ENCODE measurements at regions not wholly inside any gene's neighbourhood (a gene's known extent, or its start where the extent isn't known, plus 50 kb on each side); places are given as distances from the start of the nearest gene placed in this dataset.

DNA sequence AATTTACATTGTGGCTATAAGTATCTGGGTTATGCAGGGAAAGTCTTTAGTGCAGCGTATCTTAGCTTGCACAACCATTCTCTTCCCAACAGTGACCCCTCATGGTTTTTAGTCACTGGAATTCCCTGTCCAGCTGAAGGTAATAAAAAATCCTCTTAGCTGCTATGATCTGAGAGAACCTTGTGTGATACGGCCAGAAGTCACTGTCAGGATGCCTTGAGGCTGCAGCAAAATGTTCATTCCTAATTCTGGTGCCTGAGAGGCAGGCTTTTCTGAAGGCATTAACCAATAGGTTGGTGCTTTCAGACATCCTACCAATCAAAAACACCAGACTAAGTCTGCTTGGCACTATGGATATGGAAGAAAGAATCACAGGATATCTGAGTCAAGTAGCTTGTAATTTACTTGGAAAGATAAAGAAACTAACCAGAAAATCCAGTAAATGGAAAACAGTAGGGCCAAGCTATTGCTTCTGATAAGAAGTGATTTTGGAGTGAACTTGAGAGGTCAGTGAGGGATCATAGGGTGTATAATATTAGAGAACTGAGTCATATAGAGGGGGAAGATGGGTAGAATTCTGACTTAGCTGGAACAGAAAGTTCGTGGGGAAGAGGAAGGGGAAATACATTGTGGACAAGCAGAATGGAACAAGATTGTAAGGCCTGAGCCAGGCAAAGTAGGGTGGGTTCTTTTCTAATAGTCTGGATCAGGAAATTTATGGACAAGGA lies 89.0 kb upstream of the SLC14A2 start:
- ChIA-PET RAD21 (ENCODE audit: unreplicated experiment) (no interaction called here), SMC1A (ENCODE audit: uncharacterized antibody, unreplicated experiment) (interaction anchor here (0.5 to 1.3 kb wide), 4 partner anchors 24 to 1472 kb away, joined by 3 read pairs; no protein-coding TSS in a partner anchor), POLR2A (no interaction called here), CTCF (no interaction called here)
- no peak overlapping the region for H3K4me2 ChIP-seq (ENCODE audit: control insufficient read depth, insufficient read depth)
- no peaks in the 10 kb centered on the region for H3K4me1 ChIP-seq (ENCODE audit: control insufficient read depth, insufficient read depth, low read length)
- H3K27me3 ChIP-seq (replicated peaks in 1 of 2; ENCODE audit: control insufficient read depth in 2 of 2, insufficient read depth in 2 of 2, low read length in 1 of 2): no peaks in the 10 kb centered on the region
- H3K79me2 ChIP-seq (ENCODE audit: control insufficient read depth, insufficient read depth, low read length): no peaks in the 10 kb centered on the region
- in situ Hi-C loops (cut with MboI): no loop called here
- BruUV-seq (replicated peaks): no TSS peak
- no peak for TF ChIP-seq LARP7 (IDR thresholded peaks at IDR 0.05)
- WGBS (ENCODE audit: insufficient coverage, insufficient replicate concordance, low lambda C conversion rate, missing lambda C conversion rate): 0% methylated on average over 3 of the region's 3 CpGs
- no peak for ATAC-seq
- H3K4me3 ChIP-seq: no peak overlapping the region
- H2AFZ ChIP-seq (ENCODE audit: control insufficient read depth, low read depth, low read length): no peak overlapping the region
- no peak overlapping the region for H3K27ac ChIP-seq (ENCODE audit: control insufficient read depth, insufficient read depth)
- no peak overlapping the region for H3K9ac ChIP-seq (ENCODE audit: control insufficient read depth, insufficient read depth, low read length)
- no peaks in the 10 kb centered on the region for H3K9me3 ChIP-seq (replicated peaks; ENCODE audit: control insufficient read depth, insufficient read depth, low read length)
- H3K36me3 ChIP-seq (ENCODE audit: control insufficient read depth in 2 of 2, insufficient read depth in 2 of 2, low read length in 1 of 2): no peaks in the 10 kb centered on the region
- DNase-seq (ENCODE audit: low read depth, low spot score): no peak
- no peak for FAIRE-seq
- H4K20me1 ChIP-seq (ENCODE audit: control insufficient read depth, insufficient read depth): no peaks in the 10 kb centered on the region
- intact Hi-C loops (cut with micrococcal nuclease; ENCODE audit: unreplicated experiment): no loop called here

DNA sequence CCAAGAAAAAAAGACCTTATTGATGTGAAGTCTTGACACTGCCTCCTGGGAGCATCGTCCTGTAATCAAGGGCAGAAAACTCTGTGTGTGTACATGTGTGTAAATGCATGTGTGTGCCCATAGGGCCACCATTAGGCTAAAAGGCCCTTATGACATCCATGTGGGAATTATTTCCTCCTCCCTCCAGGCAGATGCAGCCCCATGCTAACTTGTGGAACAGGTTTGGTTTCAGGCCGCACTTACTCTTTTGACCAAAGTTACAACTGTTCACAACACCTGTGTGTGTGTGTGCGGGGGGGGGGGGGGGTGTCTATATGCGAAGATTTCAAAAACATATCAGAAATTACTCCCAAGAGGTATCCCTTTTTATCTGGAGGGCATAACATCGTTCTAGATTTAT lies 87.4 kb upstream of the SLC14A2 start:
- Histone ChIP-seq H3K36me3 (ENCODE audit: control insufficient read depth in 2 of 2, insufficient read depth in 2 of 2, low read length in 1 of 2) (no peaks in the 10 kb centered on the region), H3K9me3 (replicated peaks; ENCODE audit: control insufficient read depth, insufficient read depth, low read length) (no peaks in the 10 kb centered on the region), H3K27ac (ENCODE audit: control insufficient read depth, insufficient read depth) (no peak overlapping the region), H3K4me2 (ENCODE audit: control insufficient read depth, insufficient read depth) (no peak overlapping the region), H3K4me1 (ENCODE audit: control insufficient read depth, insufficient read depth, low read length) (no peaks in the 10 kb centered on the region), H2AFZ (ENCODE audit: control insufficient read depth, low read depth, low read length) (no peak overlapping the region), H3K4me3 (no peak overlapping the region), H4K20me1 (ENCODE audit: control insufficient read depth, insufficient read depth) (no peaks in the 10 kb centered on the region), H3K79me2 (ENCODE audit: control insufficient read depth, insufficient read depth, low read length) (no peaks in the 10 kb centered on the region), H3K9ac (ENCODE audit: control insufficient read depth, insufficient read depth, low read length) (no peak overlapping the region), H3K27me3 (replicated peaks in 1 of 2; ENCODE audit: control insufficient read depth in 2 of 2, insufficient read depth in 2 of 2, low read length in 1 of 2) (no peaks in the 10 kb centered on the region)
- ChIA-PET RAD21 (ENCODE audit: unreplicated experiment) (interaction anchor here (0.7 kb wide), 1 partner anchor 14 kb away, joined by 3 read pairs; no protein-coding TSS in a partner anchor), POLR2A (no interaction called here), SMC1A (ENCODE audit: uncharacterized antibody, unreplicated experiment) (no interaction called here), CTCF (no interaction called here)
- no peak for DNase-seq (ENCODE audit: low read depth, low spot score)
- BruUV-seq (replicated peaks): no TSS peak
- TF ChIP-seq IRF4 (IDR thresholded peaks at IDR 0.05; ENCODE audit: low read depth, low read length): no peak
- TF ChIP-seq, protein P1, sequence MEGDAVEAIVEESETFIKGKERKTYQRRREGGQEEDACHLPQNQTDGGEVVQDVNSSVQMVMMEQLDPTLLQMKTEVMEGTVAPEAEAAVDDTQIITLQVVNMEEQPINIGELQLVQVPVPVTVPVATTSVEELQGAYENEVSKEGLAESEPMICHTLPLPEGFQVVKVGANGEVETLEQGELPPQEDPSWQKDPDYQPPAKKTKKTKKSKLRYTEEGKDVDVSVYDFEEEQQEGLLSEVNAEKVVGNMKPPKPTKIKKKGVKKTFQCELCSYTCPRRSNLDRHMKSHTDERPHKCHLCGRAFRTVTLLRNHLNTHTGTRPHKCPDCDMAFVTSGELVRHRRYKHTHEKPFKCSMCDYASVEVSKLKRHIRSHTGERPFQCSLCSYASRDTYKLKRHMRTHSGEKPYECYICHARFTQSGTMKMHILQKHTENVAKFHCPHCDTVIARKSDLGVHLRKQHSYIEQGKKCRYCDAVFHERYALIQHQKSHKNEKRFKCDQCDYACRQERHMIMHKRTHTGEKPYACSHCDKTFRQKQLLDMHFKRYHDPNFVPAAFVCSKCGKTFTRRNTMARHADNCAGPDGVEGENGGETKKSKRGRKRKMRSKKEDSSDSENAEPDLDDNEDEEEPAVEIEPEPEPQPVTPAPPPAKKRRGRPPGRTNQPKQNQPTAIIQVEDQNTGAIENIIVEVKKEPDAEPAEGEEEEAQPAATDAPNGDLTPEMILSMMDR (IDR thresholded peaks at IDR 0.05 in 2 of 3, conservative IDR thresholded peaks at IDR 0.05 in 1 of 3; ENCODE audit: control insufficient read depth in 2 of 3, extremely low read depth in 1 of 3, insufficient read depth in 1 of 3, low read depth in 3 of 3, low read length in 3 of 3): no peak
- no peak for FAIRE-seq
- in situ Hi-C loops (cut with MboI): no loop called here
- intact Hi-C loops (cut with micrococcal nuclease; ENCODE audit: unreplicated experiment): no loop called here
- ATAC-seq: no peak
- WGBS (ENCODE audit: insufficient coverage, insufficient replicate concordance, low lambda C conversion rate, missing lambda C conversion rate): under 1% methylated on average over 5 of the region's 5 CpGs

Data from GM12878 (cell line).